WI38 (cell line): ENCODE measurements at regions not wholly inside any gene's neighbourhood (a gene's known extent, or its start where the extent isn't known, plus 50 kb on each side); places are given as distances from the start of the nearest gene placed in this dataset.
"Not testable (repeated sequence)": the region's sequence is repeated elsewhere in the genome, so short reads cannot be mapped to it uniquely, and the experiment has no call there.

Source experiments
- H3K4me3 ChIP-seq: 2 replicates; pipeline ENCODE4 v1.5.1; 2011; ENCODE audit warnings: low read depth, mild to moderate bottlenecking, control low read depth, low read length
- TF ChIP-seq, protein P1 (sequence below): IDR thresholded peaks from 2 replicates; pipeline ENCODE4 v1.5.1; 2012; ENCODE audit warnings: low read depth, mild to moderate bottlenecking, control low read depth, low read length

DNA sequence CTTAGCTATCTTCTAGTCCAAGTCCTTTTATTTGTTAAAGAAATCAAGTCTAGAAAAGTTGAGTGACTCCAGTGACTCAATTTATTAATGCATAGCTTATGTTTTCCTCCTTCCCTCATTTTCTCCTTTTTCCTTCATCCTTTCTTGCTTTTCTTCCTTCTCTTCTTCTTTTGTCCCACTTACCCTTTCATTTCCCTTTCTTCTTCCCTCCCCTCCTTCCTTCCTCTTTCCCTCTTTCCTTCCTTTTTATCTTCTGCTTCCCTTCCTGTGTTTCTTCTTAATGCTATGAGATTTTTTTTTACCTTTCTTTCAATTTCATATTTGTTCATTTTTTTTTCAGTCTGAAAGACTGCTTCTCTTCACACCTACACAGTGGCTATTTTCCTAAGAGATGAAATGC is 555.5 kb downstream of the PIK3C3 start:
- TF ChIP-seq, protein P1, sequence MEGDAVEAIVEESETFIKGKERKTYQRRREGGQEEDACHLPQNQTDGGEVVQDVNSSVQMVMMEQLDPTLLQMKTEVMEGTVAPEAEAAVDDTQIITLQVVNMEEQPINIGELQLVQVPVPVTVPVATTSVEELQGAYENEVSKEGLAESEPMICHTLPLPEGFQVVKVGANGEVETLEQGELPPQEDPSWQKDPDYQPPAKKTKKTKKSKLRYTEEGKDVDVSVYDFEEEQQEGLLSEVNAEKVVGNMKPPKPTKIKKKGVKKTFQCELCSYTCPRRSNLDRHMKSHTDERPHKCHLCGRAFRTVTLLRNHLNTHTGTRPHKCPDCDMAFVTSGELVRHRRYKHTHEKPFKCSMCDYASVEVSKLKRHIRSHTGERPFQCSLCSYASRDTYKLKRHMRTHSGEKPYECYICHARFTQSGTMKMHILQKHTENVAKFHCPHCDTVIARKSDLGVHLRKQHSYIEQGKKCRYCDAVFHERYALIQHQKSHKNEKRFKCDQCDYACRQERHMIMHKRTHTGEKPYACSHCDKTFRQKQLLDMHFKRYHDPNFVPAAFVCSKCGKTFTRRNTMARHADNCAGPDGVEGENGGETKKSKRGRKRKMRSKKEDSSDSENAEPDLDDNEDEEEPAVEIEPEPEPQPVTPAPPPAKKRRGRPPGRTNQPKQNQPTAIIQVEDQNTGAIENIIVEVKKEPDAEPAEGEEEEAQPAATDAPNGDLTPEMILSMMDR: no peak

DNA sequence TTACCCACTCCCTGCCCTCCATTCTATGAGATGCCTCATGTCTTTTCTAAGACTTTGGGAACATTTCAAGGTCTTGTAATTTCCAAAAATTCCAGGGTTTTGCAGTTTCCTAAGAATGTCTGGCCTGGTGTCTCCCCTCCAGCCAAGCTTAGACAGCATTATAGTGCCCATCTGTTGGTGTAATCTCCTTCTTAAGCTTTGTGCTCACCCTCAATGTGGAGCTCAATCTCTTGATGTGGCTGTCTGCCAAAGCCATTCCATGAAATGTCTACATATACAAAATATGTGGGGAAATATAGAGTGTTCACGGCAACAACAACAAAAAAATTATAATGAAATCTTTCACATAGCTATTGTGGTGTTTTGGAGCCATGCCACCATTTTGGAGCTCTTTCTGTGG is 558.4 kb downstream of the PIK3C3 start:
- no peak overlapping the region for H3K4me3 ChIP-seq
- TF ChIP-seq, protein P1: no peak

More for the DNA sequence above, 555.5 kb downstream of the PIK3C3 start:
- H3K4me3 ChIP-seq: no peak overlapping the region

DNA sequence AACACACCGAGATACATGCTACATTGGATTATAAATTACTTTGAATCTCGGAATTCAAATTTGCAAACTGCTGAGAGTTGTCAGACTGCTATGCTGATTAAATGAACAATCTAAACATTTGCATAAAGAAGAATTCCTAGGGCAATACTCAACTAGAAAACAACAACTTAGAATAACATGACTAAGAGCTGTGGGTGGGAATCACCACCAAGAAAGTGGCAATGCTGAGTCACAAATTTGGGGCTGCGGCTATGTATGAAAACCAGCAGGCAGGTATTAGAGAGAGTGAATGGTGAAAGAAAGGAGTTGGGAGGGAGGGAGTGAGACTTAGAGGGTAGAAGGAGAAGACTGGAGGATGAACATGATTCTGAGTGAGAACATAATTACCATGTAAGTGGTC is 559.5 kb downstream of the PIK3C3 start:
- H3K4me3 ChIP-seq: no peak overlapping the region
- TF ChIP-seq, protein P1: no peak

DNA sequence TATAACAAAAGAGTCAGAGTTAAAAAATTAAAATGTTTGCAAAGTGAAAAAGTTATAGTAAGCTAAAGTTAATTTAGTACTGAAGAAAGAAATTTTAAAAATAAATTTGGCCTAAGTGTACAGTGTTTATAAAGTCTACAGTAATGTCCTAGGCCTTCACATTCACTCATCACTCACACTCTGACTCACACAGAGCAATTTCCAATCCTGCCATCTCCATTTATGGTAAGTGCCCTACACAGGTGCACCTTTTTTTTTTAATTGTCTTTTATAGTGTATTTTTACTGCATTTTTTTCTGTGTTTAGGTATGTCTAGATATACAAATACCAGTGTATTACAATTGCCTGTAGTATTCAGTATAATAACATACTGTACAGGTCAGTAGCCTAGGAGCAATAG is 562.9 kb downstream of the PIK3C3 start:
- no peak overlapping the region for H3K4me3 ChIP-seq
- TF ChIP-seq, protein P1: no peak

DNA sequence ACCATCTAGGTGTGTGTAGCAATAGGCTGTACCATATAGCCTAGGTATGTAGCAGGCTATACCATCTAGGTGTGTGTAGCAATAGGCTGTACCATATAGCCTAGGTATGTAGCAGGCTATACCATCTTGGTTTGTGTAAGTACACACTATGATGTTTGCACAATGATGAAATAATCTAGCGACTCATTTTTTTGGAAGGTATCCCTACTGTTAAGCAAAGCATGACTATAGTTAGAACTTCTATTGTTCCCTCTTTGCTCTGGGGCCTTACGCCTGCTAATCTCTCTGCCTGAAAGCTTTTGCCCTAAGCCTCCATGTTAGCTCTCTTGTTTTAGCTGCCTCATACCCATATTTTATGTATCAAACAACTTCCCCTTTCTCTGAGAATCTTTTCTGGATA is 563.3 kb downstream of the PIK3C3 start:
- not testable (repeated sequence) for H3K4me3 ChIP-seq

DNA sequence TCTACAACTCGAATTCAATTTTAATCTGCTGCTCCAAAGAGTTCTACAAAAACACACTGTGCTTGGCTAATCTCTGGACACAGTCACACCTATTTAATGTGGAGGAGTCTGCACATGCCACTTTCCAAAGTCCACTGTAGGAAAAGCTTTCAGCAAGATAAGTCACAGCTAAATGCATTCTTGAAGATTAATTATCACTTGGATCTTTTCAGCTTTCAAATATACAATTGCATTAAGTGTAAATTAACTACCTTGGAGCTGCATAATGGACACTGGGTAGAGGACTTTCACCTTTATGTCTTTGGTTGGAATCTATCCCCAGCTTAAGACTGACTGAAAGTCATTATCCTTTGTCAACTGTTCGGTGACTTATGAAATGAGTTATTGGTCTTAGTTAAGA is 565.1 kb downstream of the PIK3C3 start:
- TF ChIP-seq, protein P1: no peak
- H3K4me3 ChIP-seq: no peak overlapping the region

DNA sequence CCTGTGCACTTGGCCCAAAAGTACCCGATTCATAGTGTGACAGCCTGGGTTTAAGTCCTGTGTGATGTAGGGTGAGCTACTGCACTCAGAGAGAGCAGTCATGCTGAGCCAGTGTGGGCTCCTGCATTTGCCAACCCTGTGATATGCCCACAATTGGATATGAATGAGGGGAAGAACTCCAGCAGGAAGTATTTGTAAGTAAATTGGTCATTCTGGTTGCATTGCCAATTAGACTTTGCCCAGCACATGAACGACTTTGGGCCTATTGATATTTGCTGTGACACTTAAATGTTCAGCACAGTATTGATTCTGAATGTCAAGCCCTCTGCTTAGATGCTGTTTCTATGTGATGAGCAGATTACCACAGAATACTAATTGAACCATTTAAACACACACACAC is 570.9 kb downstream of the PIK3C3 start:
- H3K4me3 ChIP-seq: no peak overlapping the region
- TF ChIP-seq, protein P1: no peak

DNA sequence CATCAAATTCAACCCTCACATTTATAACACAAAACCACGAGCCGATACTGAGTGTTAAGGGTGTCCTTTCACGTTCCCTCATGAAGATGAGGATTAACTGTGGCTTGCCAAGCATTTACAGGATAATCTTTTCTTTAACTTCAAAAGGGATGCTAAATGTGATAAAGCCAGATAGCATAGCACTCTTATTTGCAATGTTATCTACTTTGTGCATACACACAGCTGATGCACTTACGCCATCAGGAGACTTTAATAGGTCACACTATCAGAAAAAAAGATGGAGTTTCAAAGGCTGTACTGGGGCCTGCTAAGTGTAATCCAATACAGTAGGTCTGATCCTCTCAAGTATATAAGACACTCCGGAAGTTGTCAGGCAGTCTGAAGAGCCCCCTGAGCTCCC is 572.7 kb downstream of the PIK3C3 start:
- TF ChIP-seq, protein P1: no peak

More for the DNA sequence above, 572.7 kb downstream of the PIK3C3 start:
- H3K4me3 ChIP-seq: no peak overlapping the region
